Caco-2 (cell line): ENCODE measurements at regions not wholly inside any gene's neighbourhood (a gene's known extent, or its start where the extent isn't known, plus 50 kb on each side); places are given as distances from the start of the nearest gene placed in this dataset.
"Not testable (repeated sequence)": the region's sequence is repeated elsewhere in the genome, so short reads cannot be mapped to it uniquely, and the experiment has no call there.

ENCODE experiments used
- BruUV-seq: library from RNA; stranded (reverse); fragments of 400-500 nt; replicated peaks from 2 replicates; lab custom pipeline; 2021; lab: Mats Ljungman, UMichigan
- CTCF ChIA-PET: fragments of 300-600 bp; sonication (Branson Sonifier 250); formaldehyde crosslinking; loops from one replicate; lab custom pipeline; 2022; ENCODE audit warnings: antibody characterized with exemption; lab: Charles Lee
- POLR2A ChIA-PET: fragments of 300-600 bp; sonication (Branson Sonifier 250); formaldehyde crosslinking; loops from one replicate; lab custom pipeline; 2022; ENCODE audit warnings: antibody characterized with exemption; lab: Charles Lee
- DNase-seq, 2 experiments: peaks; one replicate each; pipeline versions ENCODE4 v3.0.0 to v3.0.0-alpha.2; 2020 to 2022
- H3K27me3 ChIP-seq: replicated peaks from 2 replicates; pipeline ENCODE4 v1.6.0; 2011; ENCODE audit warnings: low read length; ENCODE audit not compliant: control insufficient read depth, insufficient read depth
- H3K36me3 ChIP-seq: 2 replicates; pipeline ENCODE4 v1.5.1; 2011; ENCODE audit warnings: low read length; ENCODE audit not compliant: control insufficient read depth, insufficient read depth
- H3K4me1 ChIP-seq: fragments of 250-450 bp; sonication (Bioruptor Pico); 2 replicates; pipeline ENCODE4 v1.5.1; 2020; ENCODE audit warnings: mild to moderate bottlenecking
- H3K4me3 ChIP-seq: 2 replicates; pipeline ENCODE4 v1.5.1; 2011; ENCODE audit warnings: low read depth, mild to moderate bottlenecking, control low read depth, low read length
- H3K9me3 ChIP-seq: fragments of 250-450 bp; sonication (Bioruptor Pico); 2 replicates; pipeline ENCODE4 v1.5.1; 2020; ENCODE audit warnings: mild to moderate bottlenecking, moderate library complexity
- H3K27ac Mint-ChIP-seq: one replicate; pipeline ENCODE4 v1.8.0; 2022; ENCODE audit warnings: mixed read lengths; ENCODE audit not compliant: unreplicated experiment
- H3K27me3 Mint-ChIP-seq: one replicate; pipeline ENCODE4 v1.8.0; 2022; ENCODE audit warnings: mixed read lengths; ENCODE audit not compliant: insufficient read depth, unreplicated experiment
- H3K36me3 Mint-ChIP-seq: one replicate; pipeline ENCODE4 v1.8.0; 2022; ENCODE audit warnings: mild to moderate bottlenecking, mixed read lengths; ENCODE audit not compliant: insufficient read depth, unreplicated experiment
- H3K4me1 Mint-ChIP-seq: one replicate; pipeline ENCODE4 v1.8.0; 2022; ENCODE audit warnings: low read depth, mixed read lengths; ENCODE audit not compliant: unreplicated experiment
- H3K4me3 Mint-ChIP-seq: one replicate; pipeline ENCODE4 v1.8.0; 2022; ENCODE audit warnings: mild to moderate bottlenecking, moderate library complexity, mixed read lengths; ENCODE audit not compliant: unreplicated experiment
- H3K9me3 Mint-ChIP-seq: one replicate; pipeline ENCODE4 v1.8.0; 2022; ENCODE audit warnings: mixed read lengths; ENCODE audit not compliant: unreplicated experiment
- CTCF ChIP-seq, 2 experiments: fragments of 200-600 bp in 1 of 2; IDR thresholded peaks; 1 replicate in 1 of 2; 2 replicates in 1 of 2; pipeline versions ENCODE4 v1.5.1 to v1.8.0; 2011 to 2022; ENCODE audit warnings: antibody characterized with exemption in 1 of 2, control low read depth in 1 of 2, inconsistent platforms in 1 of 2, low read depth in 1 of 2, low read length in 1 of 2, mild to moderate bottlenecking in 1 of 2, moderate library complexity in 1 of 2; ENCODE audit not compliant: insufficient read depth in 1 of 2, severe bottlenecking in 1 of 2, unreplicated experiment in 1 of 2
- intact Hi-C: fragments of 100-400 bp; cut with micrococcal nuclease; formaldehyde crosslinking; loops from one replicate; pipeline ENCODE4 v1.10.0; 2022; ENCODE audit not compliant: unreplicated experiment

- Histone ChIP-seq H3K9me3 (no peaks in the 10 kb centered on the region; the same call in 1 of the 2 replicates), H3K4me3 (no peak overlapping the region), H3K36me3 (no peaks in the 10 kb centered on the region), H3K27me3 (no peaks in the 10 kb centered on the region), H3K4me1 (no peaks in the 10 kb centered on the region)
- Mint-ChIP-seq H3K9me3 (peaks cover 20% of the 10 kb centered on the region), H3K4me3 (no peak overlapping the region), H3K27ac (no peak overlapping the region), H3K4me1 (no peaks in the 10 kb centered on the region), H3K27me3 (peaks cover 4% of the 10 kb centered on the region), H3K36me3 (no peaks in the 10 kb centered on the region)
- intact Hi-C loops = no loop called here
- CTCF ChIA-PET = no interaction called here
- POLR2A ChIA-PET = no interaction called here
- no TSS peak for BruUV-seq
- no peak for DNase-seq
- no peak for TF ChIP-seq CTCF (IDR thresholded peaks at IDR 0.05; ENCODE audit: insufficient read depth in 1 of 2, low read depth in 1 of 2, low read length in 1 of 2, severe bottlenecking in 1 of 2, unreplicated experiment in 1 of 2)
These were observed 822.9 kb downstream of the BRD1 start for GRCh38 chr22:49004484-49005399.

GRCh38 chr22:48997605-48998004, 830.1 kb downstream of the BRD1 start:
- DNase-seq, H3K4me3 ChIP-seq, H3K27me3 ChIP-seq, H3K27me3 Mint-ChIP-seq, H3K36me3 ChIP-seq, H3K4me3 Mint-ChIP-seq, intact Hi-C loops, H3K27ac Mint-ChIP-seq, CTCF ChIA-PET, POLR2A ChIA-PET, H3K4me1 Mint-ChIP-seq, BruUV-seq, H3K4me1 ChIP-seq, H3K9me3 ChIP-seq, H3K36me3 Mint-ChIP-seq: not testable (repeated sequence)
- H3K9me3 Mint-ChIP-seq = peaks cover 33% of the 10 kb centered on the region

- ChIA-PET POLR2A (no interaction called here), CTCF (no interaction called here)
- no peaks in the 10 kb centered on the region for H3K36me3 ChIP-seq
- no peaks in the 10 kb centered on the region for H3K36me3 Mint-ChIP-seq
- H3K9me3 Mint-ChIP-seq = peaks cover 26% of the 10 kb centered on the region
- no peak overlapping the region for H3K4me3 Mint-ChIP-seq
- no peak for TF ChIP-seq CTCF (IDR thresholded peaks at IDR 0.05; ENCODE audit: insufficient read depth in 1 of 2, low read depth in 1 of 2, low read length in 1 of 2, severe bottlenecking in 1 of 2, unreplicated experiment in 1 of 2)
- H3K27ac Mint-ChIP-seq = no peak overlapping the region
- intact Hi-C loops = no loop called here
- no peak overlapping the region for H3K4me3 ChIP-seq
- H3K4me1 Mint-ChIP-seq = no peaks in the 10 kb centered on the region
- no peaks in the 10 kb centered on the region for H3K27me3 ChIP-seq
- DNase-seq = no peak
- no peaks in the 10 kb centered on the region for H3K9me3 ChIP-seq
- no peaks in the 10 kb centered on the region for H3K4me1 ChIP-seq
- no peaks in the 10 kb centered on the region for H3K27me3 Mint-ChIP-seq
- no TSS peak for BruUV-seq
These were observed 834.0 kb downstream of the BRD1 start for GRCh38 chr22:48993655-48994054.
